ENCODE measurements at regions not wholly inside any gene's neighbourhood (a gene's known extent, or its start where the extent isn't known, plus 50 kb on each side); places are given as distances from the start of the nearest gene placed in this dataset.

DNA sequence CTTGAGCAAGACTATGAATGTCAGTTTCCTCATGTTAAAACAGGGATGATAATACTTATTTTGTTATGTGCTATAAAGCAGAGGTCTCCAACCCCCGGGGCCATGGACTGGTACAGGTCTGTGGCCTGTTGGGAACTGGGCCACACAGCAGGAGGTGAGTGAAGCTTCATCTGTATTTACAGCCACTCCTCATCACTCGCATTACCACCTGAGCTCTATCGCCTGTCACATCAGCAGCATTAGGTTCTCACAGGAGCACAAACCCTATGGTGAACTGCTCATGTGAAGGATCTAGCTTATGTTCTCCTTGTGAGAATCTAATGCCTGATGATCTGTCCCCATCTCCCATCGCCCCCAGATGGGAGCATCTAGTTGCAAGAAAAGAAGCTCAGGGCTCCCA lies 365.3 kb upstream of the SMIM30 start:
- no peaks in the 10 kb centered on the region for H3K36me3 Mint-ChIP-seq
- no peak overlapping the region for H3K27ac Mint-ChIP-seq
- peaks cover 7 to 10% of the 10 kb centered on the region in 2 donors for H3K9me3 Mint-ChIP-seq
- ATAC-seq, result no peak
- DNase-seq (ENCODE audit: low spot score in 2 of 2), result no peak

GRCh38 chr7:113480537-113480936 lies 362.2 kb upstream of the SMIM30 start:
- Mint-ChIP-seq H3K9me3 (peaks cover 5 to 14% of the 10 kb centered on the region in 2 donors), H3K36me3 (no peaks in the 10 kb centered on the region), H3K27ac (no peak overlapping the region)
- no peak for DNase-seq (ENCODE audit: low spot score in 2 of 2)
- no peak for ATAC-seq

DNA sequence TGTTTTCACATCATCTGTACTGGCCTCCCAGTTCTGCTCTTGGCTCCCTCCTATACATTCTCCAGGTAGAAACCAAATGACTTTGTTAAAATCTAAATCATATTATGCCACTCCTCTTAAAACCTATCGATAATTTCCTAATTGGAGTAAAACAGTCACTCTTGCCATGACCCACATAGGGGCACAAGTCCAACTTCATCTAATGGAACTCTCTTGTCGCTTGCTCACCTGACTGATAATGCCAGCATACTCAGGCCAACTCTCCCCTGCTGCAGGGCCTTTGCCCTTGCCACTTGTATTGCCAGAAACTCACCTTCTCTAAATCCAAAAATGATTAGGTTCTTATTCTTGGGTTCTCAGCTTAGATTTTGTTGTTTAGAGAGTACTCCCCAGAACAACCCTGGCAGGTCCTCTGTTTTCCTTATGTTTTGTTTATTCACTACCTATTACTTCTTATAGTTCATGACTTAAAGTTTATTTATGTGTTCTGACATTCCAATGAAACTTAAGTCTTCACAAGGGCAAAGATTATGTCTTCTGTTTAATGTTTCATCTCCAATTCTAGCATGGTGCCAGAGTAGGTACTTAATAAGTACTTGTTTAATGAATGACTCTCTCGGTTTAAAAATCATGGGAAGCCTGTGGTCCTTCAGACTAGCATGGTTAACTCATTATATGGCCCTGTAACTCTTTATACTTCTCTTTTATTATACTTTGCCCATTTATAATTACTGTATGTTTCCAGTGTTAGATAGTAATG lies 345.9 kb upstream of the SMIM30 start:
- H3K36me3 Mint-ChIP-seq, result peaks cover 0 to 5% of the 10 kb centered on the region in 2 donors
- ATAC-seq (no peak), DNase-seq (ENCODE audit: low spot score in 2 of 2) (no peak)
- H3K27ac Mint-ChIP-seq, result no peak overlapping the region
- H3K9me3 Mint-ChIP-seq, result peaks cover 0 to 21% of the 10 kb centered on the region in 2 donors

DNA sequence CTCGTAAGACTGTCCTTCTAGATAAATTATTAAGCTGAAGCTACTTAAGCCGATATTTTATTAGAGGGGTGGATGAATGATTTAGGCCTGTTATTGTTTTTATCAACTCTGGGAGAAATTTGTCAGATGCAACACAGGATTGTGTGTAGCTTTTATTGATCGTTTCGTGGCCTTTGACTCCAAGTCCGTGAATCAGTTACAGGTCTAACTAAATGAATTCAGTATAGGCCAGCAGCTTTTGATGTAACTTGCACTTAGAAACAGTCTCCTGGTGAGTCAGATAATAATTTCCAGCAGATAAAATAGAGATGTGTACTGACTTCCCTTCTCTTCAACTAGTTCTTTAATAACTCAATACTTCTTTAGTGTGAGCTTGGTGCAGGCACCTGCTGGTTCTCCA lies 341.7 kb upstream of the SMIM30 start:
- no peak for DNase-seq (ENCODE audit: low spot score in 2 of 2)
- H3K27ac Mint-ChIP-seq, result no peak overlapping the region
- H3K9me3 Mint-ChIP-seq, result peaks cover 0 to 11% of the 10 kb centered on the region in 2 donors
- ATAC-seq, result no peak
- H3K36me3 Mint-ChIP-seq, result peaks cover 0 to 5% of the 10 kb centered on the region in 2 donors

DNA sequence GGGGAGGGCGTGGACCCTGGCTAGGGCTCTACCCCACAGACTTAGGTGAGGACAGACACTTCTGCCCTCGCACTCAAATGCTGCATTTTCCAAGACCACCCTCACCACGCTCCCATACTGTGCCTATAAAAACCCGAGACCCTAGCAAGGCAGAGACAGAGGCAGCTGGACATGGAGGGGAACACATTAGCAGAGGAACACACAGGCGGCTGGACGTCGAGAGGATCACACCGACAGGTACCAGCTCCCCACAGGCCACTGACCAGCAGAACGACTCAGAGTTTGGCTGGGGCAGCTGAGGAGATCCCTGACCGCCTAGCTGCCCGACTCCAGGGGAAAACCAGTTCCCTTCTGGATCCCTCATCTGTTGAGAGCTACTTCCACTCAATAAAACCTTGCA lies 338.2 kb upstream of the SMIM30 start:
- Mint-ChIP-seq H3K27ac (no peak overlapping the region), H3K9me3 (no peaks in the 10 kb centered on the region), H3K36me3 (no peaks in the 10 kb centered on the region)
- DNase-seq (ENCODE audit: low spot score in 2 of 2) (no peak), ATAC-seq (no peak)

DNA sequence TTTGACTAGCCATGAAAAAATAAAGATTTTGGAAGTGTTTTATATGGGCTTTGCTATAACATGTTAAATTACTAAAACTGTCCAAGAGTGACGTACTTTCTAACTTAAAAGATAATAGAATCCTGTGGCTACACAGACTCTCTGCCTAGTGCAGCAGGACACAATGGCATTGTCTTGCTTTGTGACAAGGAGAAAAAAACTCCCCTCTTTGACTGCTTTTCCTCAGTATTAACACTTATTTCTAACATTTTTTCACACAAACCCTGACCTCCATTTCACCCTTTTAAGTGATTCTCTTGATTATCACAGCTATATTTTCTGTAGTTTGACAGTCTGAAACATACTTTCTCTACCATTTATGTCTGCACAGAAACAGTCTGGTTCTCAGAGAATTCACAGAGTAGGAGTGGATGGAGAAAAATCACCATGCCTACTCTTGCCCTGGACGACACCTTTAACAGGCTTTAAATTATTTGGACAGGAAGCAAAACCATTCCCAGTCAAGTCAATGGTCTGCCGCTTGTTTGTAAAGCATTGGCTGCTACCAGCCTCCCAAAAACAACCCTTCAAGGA lies 336.3 kb upstream of the SMIM30 start:
- DNase-seq (ENCODE audit: low spot score in 2 of 2), result no peak
- H3K9me3 Mint-ChIP-seq, result no peaks in the 10 kb centered on the region
- H3K36me3 Mint-ChIP-seq, result no peaks in the 10 kb centered on the region
- H3K27ac Mint-ChIP-seq, result no peak overlapping the region
- ATAC-seq, result no peak

GRCh38 chr7:113452245-113452644 lies 333.9 kb upstream of the SMIM30 start:
- ATAC-seq (no peak), DNase-seq (ENCODE audit: low spot score in 2 of 2) (no peak)
- H3K9me3 Mint-ChIP-seq, result no peaks in the 10 kb centered on the region
- H3K36me3 Mint-ChIP-seq, result no peaks in the 10 kb centered on the region
- H3K27ac Mint-ChIP-seq, result no peak overlapping the region

DNA sequence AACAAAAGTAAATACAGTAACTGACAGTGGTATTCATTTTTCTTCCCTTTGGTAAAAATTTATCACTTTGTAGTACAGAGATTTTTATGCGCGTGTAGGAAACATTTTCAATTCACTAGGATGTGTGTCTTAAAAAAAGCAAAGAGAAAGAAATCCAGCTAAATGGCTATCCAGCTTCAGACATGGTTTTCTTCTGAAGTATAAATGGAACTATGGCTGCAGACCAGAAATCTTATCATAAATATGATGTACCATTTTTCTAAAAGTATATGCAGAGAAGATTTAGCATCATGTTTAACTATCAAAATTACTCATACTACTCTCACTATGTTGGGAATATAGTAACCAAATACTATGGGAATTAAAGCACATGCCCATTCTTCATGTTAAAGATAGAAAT lies 328.4 kb upstream of the SMIM30 start:
- Mint-ChIP-seq H3K27ac (no peak overlapping the region), H3K36me3 (no peaks in the 10 kb centered on the region), H3K9me3 (no peaks in the 10 kb centered on the region)
- no peak for DNase-seq (ENCODE audit: low spot score in 2 of 2)
- ATAC-seq, result no peak

DNA sequence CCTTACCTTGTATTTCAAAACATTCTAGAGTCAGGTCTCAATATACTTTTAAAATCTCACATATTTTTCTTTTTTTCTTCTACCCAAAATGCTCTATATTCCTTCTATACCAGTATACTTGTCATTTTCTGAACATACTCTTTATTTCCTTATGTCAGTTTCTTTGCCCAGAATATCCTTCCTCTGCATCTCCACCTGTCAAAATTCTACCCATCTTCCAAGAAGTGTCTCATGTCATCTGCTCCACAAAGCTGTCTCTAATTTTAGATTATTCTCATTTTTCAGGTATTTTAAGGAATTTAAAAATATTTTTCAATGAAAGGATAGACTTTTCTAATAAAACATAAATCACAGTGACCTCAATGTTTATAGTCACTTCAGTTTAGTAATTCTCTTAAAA lies 328.0 kb upstream of the SMIM30 start:
- Mint-ChIP-seq H3K9me3 (no peaks in the 10 kb centered on the region), H3K36me3 (no peaks in the 10 kb centered on the region), H3K27ac (no peak overlapping the region)
- ATAC-seq (no peak), DNase-seq (ENCODE audit: low spot score in 2 of 2) (no peak)

GRCh38 chr7:113444261-113444660 lies 325.9 kb upstream of the SMIM30 start:
- no peak for ATAC-seq
- DNase-seq (ENCODE audit: low spot score in 2 of 2), result no peak
- Mint-ChIP-seq H3K27ac (no peak overlapping the region), H3K36me3 (no peaks in the 10 kb centered on the region), H3K9me3 (peaks cover 0 to 5% of the 10 kb centered on the region in 2 donors)

GRCh38 chr7:113440173-113440572 lies 321.8 kb upstream of the SMIM30 start:
- no peaks in the 10 kb centered on the region for H3K36me3 Mint-ChIP-seq
- ATAC-seq (no peak), DNase-seq (ENCODE audit: low spot score in 2 of 2) (no peak)
- H3K27ac Mint-ChIP-seq, result no peak overlapping the region
- peaks cover 0 to 10% of the 10 kb centered on the region in 2 donors for H3K9me3 Mint-ChIP-seq

GRCh38 chr7:113431406-113431805 lies 313.1 kb upstream of the SMIM30 start:
- no peaks in the 10 kb centered on the region for H3K9me3 Mint-ChIP-seq
- no peaks in the 10 kb centered on the region for H3K36me3 Mint-ChIP-seq

DNA sequence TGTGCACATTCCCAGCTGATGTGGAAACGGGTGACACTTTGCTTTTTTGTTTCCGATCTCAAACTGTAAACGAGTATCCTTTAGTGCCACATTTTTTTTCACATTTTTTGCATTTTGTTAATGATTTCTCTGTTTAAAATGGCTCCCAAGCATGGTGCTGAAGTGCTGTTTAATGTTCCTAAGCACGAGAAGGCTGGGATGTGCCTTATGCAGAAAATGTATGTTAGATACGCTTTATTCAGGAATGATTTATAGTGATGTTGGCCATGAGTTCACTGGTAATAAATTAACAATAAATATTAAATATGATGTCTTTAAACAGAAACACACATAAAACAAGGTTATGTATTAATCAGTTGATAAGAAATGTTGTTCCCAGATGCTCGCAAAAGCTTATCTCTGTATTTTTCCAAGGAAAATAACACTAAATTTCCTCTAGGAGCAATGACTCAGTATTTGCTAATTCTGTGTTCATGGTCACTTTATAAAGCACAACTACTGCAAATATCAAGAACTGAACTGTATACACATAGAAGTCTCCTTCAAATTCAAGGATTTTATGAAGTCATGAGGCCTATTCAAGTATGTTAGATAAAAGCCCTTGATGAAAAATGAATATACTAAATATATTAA lies 305.9 kb upstream of the SMIM30 start:
- no peak for DNase-seq (ENCODE audit: low spot score in 2 of 2)
- H3K9me3 Mint-ChIP-seq, result no peaks in the 10 kb centered on the region
- H3K27ac Mint-ChIP-seq, result no peak overlapping the region
- ATAC-seq, result no peak
- H3K36me3 Mint-ChIP-seq, result no peaks in the 10 kb centered on the region

More at GRCh38 chr7:113431406-113431805, 313.1 kb upstream of the SMIM30 start:
- no peak overlapping the region for H3K27ac Mint-ChIP-seq
- DNase-seq (ENCODE audit: low spot score in 2 of 2), result no peak
- ATAC-seq, result no peak

- DNase-seq (ENCODE audit: low spot score in 2 of 2) (peak; percentile 57 to 79), ATAC-seq (peak; percentile 84 to 96)
- no peak overlapping the region for H3K27ac Mint-ChIP-seq
- no peaks in the 10 kb centered on the region for H3K36me3 Mint-ChIP-seq
- no peaks in the 10 kb centered on the region for H3K9me3 Mint-ChIP-seq
These were observed 303.5 kb upstream of the SMIM30 start for GRCh38 chr7:113421696-113422330.

DNA sequence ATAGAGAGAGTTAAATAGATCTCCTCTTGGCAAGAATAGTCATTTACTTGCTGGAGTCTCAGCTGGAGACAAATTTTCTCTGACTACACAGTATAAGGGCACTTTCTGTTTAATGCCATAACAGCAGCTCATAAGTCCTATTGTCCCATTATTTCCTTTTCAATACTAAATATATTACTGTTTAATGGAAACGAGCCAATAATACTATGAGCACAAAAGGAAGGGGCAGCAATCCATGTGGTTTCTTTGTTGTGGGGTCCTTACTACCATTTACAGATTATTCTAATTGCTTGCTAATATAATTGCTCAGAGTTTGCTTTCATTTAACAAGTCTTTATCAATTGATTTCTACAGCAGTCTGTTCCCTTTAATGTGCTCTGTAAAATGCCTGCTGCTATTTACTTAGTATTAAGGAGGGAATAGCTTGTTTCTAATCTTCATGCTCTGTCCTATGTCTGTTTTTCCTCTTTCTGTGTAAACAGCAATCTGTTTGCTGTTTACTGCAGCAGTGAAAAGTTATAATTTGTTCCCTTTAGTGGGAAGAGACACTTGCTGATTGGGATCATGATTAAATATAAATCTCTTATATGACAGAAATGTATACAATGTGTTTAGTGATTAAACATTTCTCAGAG lies 296.2 kb upstream of the SMIM30 start:
- Mint-ChIP-seq H3K9me3 (no peaks in the 10 kb centered on the region), H3K36me3 (no peaks in the 10 kb centered on the region), H3K27ac (no peak overlapping the region)
- ATAC-seq, result no peak
- DNase-seq (ENCODE audit: low spot score in 2 of 2), result no peak

- H3K36me3 Mint-ChIP-seq, result no peaks in the 10 kb centered on the region
- H3K27ac Mint-ChIP-seq, result no peak overlapping the region
- no peaks in the 10 kb centered on the region for H3K9me3 Mint-ChIP-seq
- DNase-seq (ENCODE audit: low spot score in 2 of 2), result no peak
- ATAC-seq, result no peak
These were observed 294.1 kb upstream of the SMIM30 start for GRCh38 chr7:113412410-113412809.

DNA sequence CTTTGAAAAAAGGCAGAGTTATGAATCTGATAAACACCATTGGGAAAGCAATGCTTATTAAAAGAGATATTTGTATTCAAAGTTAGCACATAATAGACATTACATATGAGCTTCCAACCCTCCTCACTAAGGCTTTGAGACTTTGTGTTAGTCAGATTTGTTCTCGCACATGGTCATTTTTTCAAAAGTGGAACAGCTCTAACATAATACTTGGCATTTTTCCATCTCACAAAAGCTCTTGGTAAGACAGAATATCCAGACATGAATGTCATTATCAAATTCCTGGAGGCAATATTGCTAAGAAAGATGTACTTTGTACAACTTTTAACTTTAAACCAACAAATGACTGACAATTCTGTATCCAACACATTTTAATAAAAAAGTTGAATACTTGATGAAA lies 292.4 kb upstream of the SMIM30 start:
- H3K9me3 Mint-ChIP-seq, result no peaks in the 10 kb centered on the region
- no peaks in the 10 kb centered on the region for H3K36me3 Mint-ChIP-seq
- DNase-seq (ENCODE audit: low spot score in 2 of 2), result no peak
- no peak overlapping the region for H3K27ac Mint-ChIP-seq
- ATAC-seq, result no peak
